Skeletal muscle tissue (tissue), 3 donors: ENCODE measurements at regions not wholly inside any gene's neighbourhood (a gene's known extent, or its start where the extent isn't known, plus 50 kb on each side); places are given as distances from the start of the nearest gene placed in this dataset.

Experiments
- H3K27ac ChIP-seq: one replicate; pipeline ENCODE4 v1.7.0; 2013; ENCODE audit warnings: mild to moderate bottlenecking, low read depth, low read length, inconsistent platforms
- H3K27me3 ChIP-seq, 3 donors: one replicate each; pipeline ENCODE4 v1.7.0; 2013; ENCODE audit warnings: low read length in 3 of 3; ENCODE audit not compliant: control insufficient read depth in 3 of 3, insufficient read depth in 3 of 3
- H3K36me3 ChIP-seq, 3 donors: one replicate each; pipeline ENCODE4 v1.7.0; 2013; ENCODE audit warnings: low read length in 3 of 3; ENCODE audit not compliant: control insufficient read depth in 3 of 3, insufficient read depth in 3 of 3
- H3K4me1 ChIP-seq, 3 donors: one replicate each; pipeline ENCODE4 v1.7.0; 2013; ENCODE audit warnings: low read length in 3 of 3, mild to moderate bottlenecking in 3 of 3; ENCODE audit not compliant: control insufficient read depth in 3 of 3, insufficient read depth in 3 of 3
- H3K4me3 ChIP-seq, 3 donors: one replicate each; pipeline ENCODE4 v1.7.0; 2013; ENCODE audit warnings: low read length in 3 of 3
- H3K9ac ChIP-seq, 3 donors: one replicate each; pipeline ENCODE4 v1.7.0; 2013; ENCODE audit warnings: low read length in 3 of 3, mild to moderate bottlenecking in 3 of 3, moderate library complexity in 2 of 3, low read depth in 1 of 3
- H3K9me3 ChIP-seq, 3 donors: one replicate each; pipeline ENCODE4 v1.7.0; 2013; ENCODE audit warnings: low read length in 3 of 3; ENCODE audit not compliant: control insufficient read depth in 3 of 3
- donor health status: Osteomylitis.

DNA sequence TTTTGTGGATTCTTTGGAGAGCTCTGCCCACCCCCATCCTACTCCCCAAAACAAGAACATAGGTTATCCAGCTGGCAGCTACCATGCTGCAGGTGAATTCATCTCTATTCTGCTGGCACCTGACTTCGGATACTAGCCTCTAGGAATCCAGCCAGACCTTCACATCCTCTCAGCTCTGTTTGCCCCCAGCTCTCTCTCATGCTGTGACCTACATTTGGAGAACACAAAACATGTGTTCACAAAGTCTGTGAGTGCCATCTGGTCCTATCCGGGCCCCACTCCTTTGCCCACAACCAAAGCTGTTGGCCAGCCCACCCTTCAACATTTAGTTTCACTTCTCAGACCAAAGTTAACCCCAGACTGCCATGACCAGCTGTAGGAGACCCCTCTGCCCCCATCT, 89.4 kb upstream of the C3orf80 start:
- Histone ChIP-seq H3K27ac (no peak overlapping the region), H3K27me3 (no peaks in the 10 kb centered on the region), H3K4me3 (no peak overlapping the region), H3K9ac (no peak overlapping the region), H3K4me1 (no peaks in the 10 kb centered on the region), H3K36me3 (no peaks in the 10 kb centered on the region), H3K9me3 (peaks cover 0 to 3% (median 0%) of the 10 kb centered on the region in 3 donors)

- no peaks in the 10 kb centered on the region for H3K27me3 ChIP-seq
- no peak overlapping the region for H3K9ac ChIP-seq
Measured at GRCh38 chr3:160136421-160136820, 88.8 kb upstream of the C3orf80 start.

GRCh38 chr3:160139291-160139690, 85.9 kb upstream of the C3orf80 start:
- no peaks in the 10 kb centered on the region for H3K36me3 ChIP-seq
- no peak overlapping the region for H3K27ac ChIP-seq
- peaks cover 0 to 3% (median 2%) of the 10 kb centered on the region in 3 donors for H3K9me3 ChIP-seq
- no peaks in the 10 kb centered on the region for H3K4me1 ChIP-seq
- H3K4me3 ChIP-seq = no peak overlapping the region
- H3K27me3 ChIP-seq = no peaks in the 10 kb centered on the region
- no peak overlapping the region for H3K9ac ChIP-seq

More at GRCh38 chr3:160136421-160136820, 88.8 kb upstream of the C3orf80 start:
- Histone ChIP-seq H3K9me3 (peaks cover 0 to 3% (median 0%) of the 10 kb centered on the region in 3 donors), H3K36me3 (no peaks in the 10 kb centered on the region), H3K4me3 (no peak overlapping the region), H3K27ac (no peak overlapping the region), H3K4me1 (no peaks in the 10 kb centered on the region)

DNA sequence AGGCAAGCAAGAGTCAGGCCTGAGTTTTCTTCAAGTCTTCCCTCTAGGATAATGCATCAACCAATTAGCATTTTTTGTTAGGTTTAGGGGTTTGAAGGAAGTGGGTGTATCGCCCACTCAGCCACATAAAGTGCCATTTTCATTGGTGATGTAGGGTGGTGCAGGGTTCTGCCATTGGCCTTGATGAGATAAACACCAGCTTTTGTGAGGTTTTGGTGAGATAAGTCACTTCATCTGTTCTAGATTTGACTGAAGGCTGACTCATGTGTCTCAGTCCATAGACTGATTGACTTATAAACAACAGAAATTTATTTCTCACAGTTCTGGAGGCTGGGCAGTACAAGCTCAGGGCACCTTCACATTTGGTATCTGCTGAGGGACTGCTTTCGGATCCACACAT, 84.5 kb upstream of the C3orf80 start:
- Histone ChIP-seq H3K9ac (no peak overlapping the region), H3K4me3 (no peak overlapping the region), H3K27ac (no peak overlapping the region), H3K9me3 (peaks cover 0 to 5% (median 2%) of the 10 kb centered on the region in 3 donors), H3K27me3 (no peaks in the 10 kb centered on the region), H3K36me3 (no peaks in the 10 kb centered on the region), H3K4me1 (no peaks in the 10 kb centered on the region)

- peaks cover 0 to 5% (median 2%) of the 10 kb centered on the region in 3 donors for H3K9me3 ChIP-seq
- H3K27me3 ChIP-seq = no peaks in the 10 kb centered on the region
- H3K27ac ChIP-seq = no peak overlapping the region
- H3K4me1 ChIP-seq = no peaks in the 10 kb centered on the region
- no peaks in the 10 kb centered on the region for H3K36me3 ChIP-seq
- H3K4me3 ChIP-seq = no peak overlapping the region
- no peak overlapping the region for H3K9ac ChIP-seq
Measured at GRCh38 chr3:160141485-160142185, 83.6 kb upstream of the C3orf80 start.

- Histone ChIP-seq H3K27ac (no peak overlapping the region), H3K4me1 (no peaks in the 10 kb centered on the region), H3K9ac (no peak overlapping the region), H3K27me3 (no peaks in the 10 kb centered on the region), H3K4me3 (no peak overlapping the region), H3K36me3 (no peaks in the 10 kb centered on the region), H3K9me3 (peaks cover 0 to 5% (median 2%) of the 10 kb centered on the region in 3 donors)
Measured at GRCh38 chr3:160143482-160143881, 81.7 kb upstream of the C3orf80 start.

DNA sequence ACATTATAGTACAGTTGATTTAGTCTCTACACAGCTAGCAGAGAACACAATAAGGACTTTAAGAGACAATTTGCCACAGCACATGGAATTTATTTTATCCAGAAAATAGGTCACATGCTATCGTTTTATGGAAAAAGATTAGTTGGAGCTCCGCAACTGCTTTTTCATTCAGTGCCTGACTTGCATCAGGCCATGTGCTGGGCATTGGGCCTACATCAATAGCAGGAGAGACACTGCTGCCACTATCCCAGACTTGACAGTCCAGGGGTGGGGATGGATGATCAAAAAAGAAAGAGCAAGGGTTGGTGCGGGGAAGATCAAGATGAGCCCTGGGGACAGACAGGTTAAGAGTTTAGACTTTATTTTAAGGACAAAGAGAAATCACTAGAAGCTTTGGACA, 75.2 kb upstream of the C3orf80 start:
- H3K27ac ChIP-seq = no peak overlapping the region
- H3K4me1 ChIP-seq = no peaks in the 10 kb centered on the region
- H3K9ac ChIP-seq = no peak overlapping the region
- H3K4me3 ChIP-seq = no peak overlapping the region
- no peaks in the 10 kb centered on the region for H3K36me3 ChIP-seq
- no peaks in the 10 kb centered on the region for H3K9me3 ChIP-seq
- no peaks in the 10 kb centered on the region for H3K27me3 ChIP-seq

DNA sequence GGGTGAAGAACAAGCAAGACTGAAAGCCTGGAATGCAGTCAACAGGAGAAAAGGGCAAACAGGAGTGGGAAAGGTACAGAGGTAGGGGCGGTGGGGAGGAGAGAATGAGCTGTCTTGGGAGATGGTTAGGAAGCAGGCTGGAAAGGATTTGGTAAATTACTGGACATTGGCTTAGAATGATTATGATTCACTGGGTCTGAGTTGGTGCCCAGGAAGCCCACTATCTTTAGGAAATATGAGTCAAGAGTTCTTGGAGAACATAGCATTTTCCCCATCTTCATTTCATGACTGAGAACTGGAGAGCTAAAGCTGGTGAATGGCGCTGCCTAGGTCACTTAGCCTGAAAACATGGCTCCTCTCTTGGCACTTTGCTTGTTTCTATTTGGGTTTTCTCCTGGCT, 74.7 kb upstream of the C3orf80 start:
- no peaks in the 10 kb centered on the region for H3K27me3 ChIP-seq
- H3K27ac ChIP-seq = no peak overlapping the region
- H3K9me3 ChIP-seq = no peaks in the 10 kb centered on the region
- H3K9ac ChIP-seq = no peak overlapping the region
- no peaks in the 10 kb centered on the region for H3K36me3 ChIP-seq
- no peaks in the 10 kb centered on the region for H3K4me1 ChIP-seq
- no peak overlapping the region for H3K4me3 ChIP-seq

GRCh38 chr3:160152638-160153037, 72.6 kb upstream of the C3orf80 start:
- Histone ChIP-seq H3K9ac (no peak overlapping the region), H3K4me1 (no peaks in the 10 kb centered on the region), H3K36me3 (no peaks in the 10 kb centered on the region)

DNA sequence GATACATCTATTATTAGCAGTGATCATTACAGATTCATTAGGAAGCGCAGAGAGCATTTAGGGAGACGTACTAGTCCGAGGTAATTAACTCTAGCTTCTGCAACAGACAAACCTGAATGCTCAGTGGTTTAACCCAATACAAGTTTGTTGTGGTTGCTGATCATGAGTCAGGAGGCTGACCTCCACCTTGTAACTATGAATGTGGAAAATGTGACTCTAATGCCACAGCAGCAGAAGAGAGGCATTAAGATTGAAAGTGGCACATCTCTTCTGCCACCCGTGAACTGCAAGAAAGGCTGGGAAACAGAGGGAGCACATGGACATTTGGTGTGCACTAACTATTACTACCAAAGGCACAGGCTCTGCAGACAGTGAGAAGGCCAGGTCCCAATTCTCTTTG, 71.2 kb upstream of the C3orf80 start:
- H3K9me3 ChIP-seq = no peaks in the 10 kb centered on the region
- H3K4me3 ChIP-seq = no peak overlapping the region
- no peaks in the 10 kb centered on the region for H3K36me3 ChIP-seq
- no peaks in the 10 kb centered on the region for H3K4me1 ChIP-seq
- no peak overlapping the region for H3K27ac ChIP-seq
- H3K9ac ChIP-seq = no peak overlapping the region
- no peaks in the 10 kb centered on the region for H3K27me3 ChIP-seq

More at GRCh38 chr3:160152638-160153037, 72.6 kb upstream of the C3orf80 start:
- Histone ChIP-seq H3K4me3 (no peak overlapping the region), H3K9me3 (no peaks in the 10 kb centered on the region), H3K27ac (no peak overlapping the region), H3K27me3 (no peaks in the 10 kb centered on the region)
